H9 (cell line): ENCODE measurements at regions not wholly inside any gene's neighbourhood (a gene's known extent, or its start where the extent isn't known, plus 50 kb on each side); places are given as distances from the start of the nearest gene placed in this dataset.

Source experiments
- DNase-seq: peaks from one replicate; pipeline ENCODE4 v3.0.0-alpha.2; 2017
- H2AFZ ChIP-seq: one replicate; pipeline ENCODE4 v1.6.1; 2013; ENCODE audit warnings: mild to moderate bottlenecking, low read length, control low read depth, moderate library complexity
- H2AK5ac ChIP-seq: 2 replicates; pipeline ENCODE4 v1.6.1; 2013; ENCODE audit warnings: low read length, control low read depth, mixed read lengths; ENCODE audit not compliant: insufficient read length
- H2BK120ac ChIP-seq: one replicate; pipeline ENCODE4 v1.6.1; 2013; ENCODE audit warnings: low read depth, mild to moderate bottlenecking, low read length, control low read depth, inconsistent platforms; ENCODE audit not compliant: poor library complexity, severe bottlenecking
- H2BK12ac ChIP-seq: 2 replicates; pipeline ENCODE4 v1.6.1; 2013; ENCODE audit warnings: low read length, control low read depth, mixed read lengths, low read depth; ENCODE audit not compliant: insufficient read length
- H2BK15ac ChIP-seq: 2 replicates; pipeline ENCODE4 v1.6.1; 2013; ENCODE audit warnings: low read depth, low read length, control low read depth
- H2BK20ac ChIP-seq: one replicate; pipeline ENCODE4 v1.6.1; 2013; ENCODE audit warnings: low read depth, mild to moderate bottlenecking, low read length, control low read depth, inconsistent platforms; ENCODE audit not compliant: poor library complexity, severe bottlenecking
- H2BK5ac ChIP-seq: 2 replicates; pipeline ENCODE4 v1.6.1; 2013; ENCODE audit warnings: low read length, control low read depth, mixed read lengths; ENCODE audit not compliant: insufficient read length
- H3K14ac ChIP-seq: 2 replicates; pipeline ENCODE4 v1.6.1; 2013; ENCODE audit warnings: low read length, control low read depth; ENCODE audit not compliant: insufficient read depth
- H3K18ac ChIP-seq: 2 replicates; pipeline ENCODE4 v1.6.1; 2013; ENCODE audit warnings: low read depth, mild to moderate bottlenecking, mixed read lengths, low read length, control low read depth; ENCODE audit not compliant: insufficient read length
- H3K23ac ChIP-seq: 2 replicates; pipeline ENCODE4 v1.6.1; 2013; ENCODE audit warnings: low read length, control low read depth, mixed read lengths, low read depth; ENCODE audit not compliant: insufficient read length
- H3K23me2 ChIP-seq: 2 replicates; pipeline ENCODE4 v1.6.1; 2013; ENCODE audit warnings: low read depth, mild to moderate bottlenecking, mixed read lengths, low read length, control low read depth; ENCODE audit not compliant: insufficient read length, poor library complexity, severe bottlenecking
- H3K27ac ChIP-seq: 2 replicates; pipeline ENCODE4 v1.5.1; 2013; ENCODE audit warnings: low read length, control low read depth, mixed read lengths, low read depth; ENCODE audit not compliant: insufficient read length
- H3K27me3 ChIP-seq: 2 replicates; pipeline ENCODE4 v1.6.1; 2013; ENCODE audit warnings: low read length, control low read depth, inconsistent platforms; ENCODE audit not compliant: insufficient read depth
- H3K4ac ChIP-seq: 2 replicates; pipeline ENCODE4 v1.6.1; 2013; ENCODE audit warnings: low read depth, mild to moderate bottlenecking, control low read depth, inconsistent platforms, low read length, moderate library complexity
- H3K4me1 ChIP-seq: 2 replicates; pipeline ENCODE4 v1.6.1; 2013; ENCODE audit warnings: low read length, control low read depth, inconsistent platforms; ENCODE audit not compliant: insufficient read depth
- H3K4me2 ChIP-seq: 2 replicates; pipeline ENCODE4 v1.6.1; 2013; ENCODE audit warnings: low read length, control low read depth, mixed read lengths; ENCODE audit not compliant: insufficient read length, insufficient read depth
- H3K56ac ChIP-seq: 2 replicates; pipeline ENCODE4 v1.6.1; 2013; ENCODE audit warnings: low read depth, mild to moderate bottlenecking, mixed read lengths, low read length, control low read depth; ENCODE audit not compliant: insufficient read length
- H3K79me1 ChIP-seq: 2 replicates; pipeline ENCODE4 v1.6.1; 2013; ENCODE audit warnings: low read depth, mild to moderate bottlenecking, moderate library complexity, low read length, control low read depth, inconsistent platforms; ENCODE audit not compliant: insufficient read depth, poor library complexity, severe bottlenecking
- H3K79me2 ChIP-seq: 2 replicates; pipeline ENCODE4 v1.6.1; 2013; ENCODE audit warnings: low read length, control low read depth, inconsistent platforms; ENCODE audit not compliant: insufficient read depth
- H3K9ac ChIP-seq: 2 replicates; pipeline ENCODE4 v1.6.1; 2013; ENCODE audit warnings: low read length, control low read depth, mixed read lengths; ENCODE audit not compliant: insufficient read length; ENCODE audit errors: extremely low read depth
- H3K9me3 ChIP-seq: one replicate; pipeline ENCODE4 v1.6.1; 2013; ENCODE audit warnings: low read depth, low read length, inconsistent platforms; ENCODE audit not compliant: control insufficient read depth
- H3T11ph ChIP-seq: one replicate; pipeline ENCODE4 v1.6.1; 2013; ENCODE audit warnings: mild to moderate bottlenecking, low read length, control low read depth, inconsistent platforms
- H4K20me1 ChIP-seq: one replicate; pipeline ENCODE4 v1.6.1; 2013; ENCODE audit not compliant: control insufficient read depth, insufficient read length, insufficient read depth
- H4K5ac ChIP-seq: 2 replicates; pipeline ENCODE4 v1.6.1; 2013; ENCODE audit warnings: low read depth, mild to moderate bottlenecking, mixed read lengths, low read length, control low read depth; ENCODE audit not compliant: insufficient read length
- H4K8ac ChIP-seq: replicated peaks from 2 replicates; pipeline ENCODE4 v1.6.1; 2013; ENCODE audit warnings: low read length, control low read depth, mixed read lengths, low read depth; ENCODE audit not compliant: insufficient read length
- H4K91ac ChIP-seq: 2 replicates; pipeline ENCODE4 v1.6.1; 2013; ENCODE audit warnings: low read depth, mild to moderate bottlenecking, moderate library complexity, mixed read lengths, low read length, control low read depth; ENCODE audit not compliant: insufficient read length
- H3K27ac Mint-ChIP-seq, 3 experiments: 2 replicates in 2 of 3; 3 replicates in 1 of 3; pipeline ENCODE4 v1.8.0; 2020 to 2021; ENCODE audit warnings: mixed read lengths in 3 of 3, mild to moderate bottlenecking in 1 of 3, moderate library complexity in 1 of 3
- H3K27me3 Mint-ChIP-seq: 2 replicates; pipeline ENCODE4 v1.8.0; 2021; ENCODE audit warnings: low read depth, mild to moderate bottlenecking, moderate library complexity, mixed read lengths
- H3K36me3 Mint-ChIP-seq, 3 experiments: 2 replicates in 2 of 3; 3 replicates in 1 of 3; pipeline ENCODE4 v1.8.0; 2020 to 2021; ENCODE audit warnings: low read depth in 3 of 3, mixed read lengths in 3 of 3; ENCODE audit not compliant: insufficient read depth in 1 of 3
- H3K4me1 Mint-ChIP-seq, 2 experiments: 2 replicates each; pipeline ENCODE4 v1.8.0; 2020; ENCODE audit warnings: mixed read lengths in 2 of 2
- H3K4me3 Mint-ChIP-seq, 2 experiments: 2 replicates in 1 of 2; 3 replicates in 1 of 2; pipeline ENCODE4 v1.8.0; 2020 to 2021; ENCODE audit warnings: mild to moderate bottlenecking in 2 of 2, mixed read lengths in 2 of 2, moderate library complexity in 1 of 2
- H3K9me3 Mint-ChIP-seq, 2 experiments: 2 replicates in 1 of 2; 3 replicates in 1 of 2; pipeline ENCODE4 v1.8.0; 2020; ENCODE audit warnings: mild to moderate bottlenecking in 2 of 2, mixed read lengths in 2 of 2, moderate library complexity in 1 of 2
- CTCF ChIP-seq: fragments of 200-600 bp; sonication (generic); conservative IDR thresholded peaks from 3 replicates; pipeline ENCODE4 v1.8.0; 2021; ENCODE audit warnings: antibody characterized with exemption, mild to moderate bottlenecking
- WGBS: extraction: QIAGEN DNeasy Blood & Tissue Kit; methylation state at CpG from one replicate; pipeline ENCODE4 v1.1.7; 2013; ENCODE audit warnings: missing lambda C conversion rate, low lambda C conversion rate, mixed read lengths; ENCODE audit not compliant: insufficient read length; ENCODE audit errors: extremely low coverage; 5-methylcytosine and 5-hydroxymethylcytosine counted together

GRCh38 chr2:43057742-43058725, 168.4 kb downstream of the ZFP36L2 start:
- Histone ChIP-seq H3T11ph (no peak overlapping the region), H4K20me1 (no peaks in the 10 kb centered on the region), H2AK5ac (no peak overlapping the region), H3K23me2 (no peaks in the 10 kb centered on the region), H4K8ac (no peak overlapping the region), H3K14ac (no peak overlapping the region), H4K91ac (no peak overlapping the region), H3K4me1 (no peaks in the 10 kb centered on the region; the same call in 1 of the 2 replicates), H2BK12ac (no peak overlapping the region), H3K4ac (no peak overlapping the region), H3K4me2 (no peak overlapping the region), H3K79me1 (no peaks in the 10 kb centered on the region), H3K27me3 (no peaks in the 10 kb centered on the region), H2BK120ac (no peak overlapping the region), H3K56ac (no peak overlapping the region), H2BK20ac (no peak overlapping the region), H3K9ac (no peak overlapping the region), H3K18ac (no peak overlapping the region), H2BK15ac (no peak overlapping the region), H3K23ac (no peak overlapping the region), H3K27ac (no peak overlapping the region), H2AFZ (no peak overlapping the region), H3K79me2 (no peaks in the 10 kb centered on the region), H3K9me3 (no peaks in the 10 kb centered on the region), H4K5ac (no peak overlapping the region), H2BK5ac (no peak overlapping the region)
- Mint-ChIP-seq H3K9me3 (peaks cover 5 to 12% of the 10 kb centered on the region in 2 experiments), H3K27ac (peak overlapping the region in 2 of 3 experiments; percentile 16 to 24; a peak in 3 of 7 replicates), H3K27me3 (peaks cover 1% of the 10 kb centered on the region; the same call in 1 of the 2 replicates), H3K4me3 (peak overlapping the region in 1 of 2 experiments; percentile 24; a peak in 1 of 5 replicates), H3K4me1 (peaks cover 13 to 25% of the 10 kb centered on the region in 2 experiments), H3K36me3 (peaks cover 3 to 5% (median 5%) of the 10 kb centered on the region in 3 experiments; a peak in 6 of 7 replicates)
- no peak for TF ChIP-seq CTCF
- no peak for DNase-seq
- no CpG with 5 or more reads among the region's 20 CpGs for WGBS
